WERI-Rb-1 (cell line): ENCODE measurements at regions not wholly inside any gene's neighbourhood (a gene's known extent, or its start where the extent isn't known, plus 50 kb on each side); places are given as distances from the start of the nearest gene placed in this dataset.

Experiments used
- DNase-seq: peaks from one replicate; pipeline ENCODE4 v3.0.0-alpha.2; 2020
- H3K27ac ChIP-seq: fragments of 250-450 bp; sonication (Bioruptor Pico); 2 replicates; pipeline ENCODE4 v1.5.1; 2020; ENCODE audit warnings: mild to moderate bottlenecking, moderate library complexity
- H3K27me3 ChIP-seq: fragments of 250-450 bp; sonication (Bioruptor Pico); 2 replicates; pipeline ENCODE4 v1.5.1; 2021; ENCODE audit warnings: mild to moderate bottlenecking, low read depth, moderate library complexity; ENCODE audit not compliant: insufficient read depth, severe bottlenecking
- H3K36me3 ChIP-seq: fragments of 250-450 bp; sonication (Bioruptor Pico); 2 replicates; pipeline ENCODE4 v1.5.1; 2020; ENCODE audit warnings: mild to moderate bottlenecking, moderate library complexity
- H3K4me3 ChIP-seq: 2 replicates; pipeline ENCODE4 v1.5.1; 2011; ENCODE audit warnings: low read depth, mild to moderate bottlenecking, control low read depth, low read length
- H3K9me3 ChIP-seq: fragments of 250-450 bp; sonication (Bioruptor Pico); 2 replicates; pipeline ENCODE4 v1.5.1; 2021; ENCODE audit warnings: mild to moderate bottlenecking, moderate library complexity; ENCODE audit not compliant: severe bottlenecking
- TF ChIP-seq, protein P1 (sequence below): IDR thresholded peaks from 2 replicates; pipeline ENCODE4 v1.5.1; 2011; ENCODE audit warnings: low read depth, mild to moderate bottlenecking, control low read depth, inconsistent platforms, low read length

DNA sequence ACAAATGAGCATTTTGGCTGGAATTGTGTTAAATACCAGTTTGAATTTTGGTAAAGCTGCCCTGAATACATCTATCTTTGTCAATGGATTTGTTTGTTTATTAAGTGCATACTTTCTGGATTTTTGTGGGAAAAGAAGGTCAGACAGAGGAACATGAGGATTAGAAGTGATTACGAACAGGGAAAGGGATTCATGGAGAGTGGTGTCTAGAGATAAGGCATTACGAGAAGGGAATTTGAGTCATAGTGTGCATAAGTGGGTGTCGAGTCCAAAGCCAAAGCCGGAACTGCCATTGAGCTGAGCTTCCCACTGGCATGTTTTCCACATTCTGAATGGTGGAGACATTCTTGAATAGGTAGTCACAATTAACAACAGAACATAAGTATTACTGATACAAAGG lies 68.9 kb upstream of the EFEMP1 start:
- Histone ChIP-seq H3K9me3 (no peaks in the 10 kb centered on the region), H3K27ac (no peak overlapping the region), H3K4me3 (no peak overlapping the region), H3K27me3 (no peaks in the 10 kb centered on the region), H3K36me3 (no peaks in the 10 kb centered on the region)
- DNase-seq = no peak
- TF ChIP-seq, protein P1, sequence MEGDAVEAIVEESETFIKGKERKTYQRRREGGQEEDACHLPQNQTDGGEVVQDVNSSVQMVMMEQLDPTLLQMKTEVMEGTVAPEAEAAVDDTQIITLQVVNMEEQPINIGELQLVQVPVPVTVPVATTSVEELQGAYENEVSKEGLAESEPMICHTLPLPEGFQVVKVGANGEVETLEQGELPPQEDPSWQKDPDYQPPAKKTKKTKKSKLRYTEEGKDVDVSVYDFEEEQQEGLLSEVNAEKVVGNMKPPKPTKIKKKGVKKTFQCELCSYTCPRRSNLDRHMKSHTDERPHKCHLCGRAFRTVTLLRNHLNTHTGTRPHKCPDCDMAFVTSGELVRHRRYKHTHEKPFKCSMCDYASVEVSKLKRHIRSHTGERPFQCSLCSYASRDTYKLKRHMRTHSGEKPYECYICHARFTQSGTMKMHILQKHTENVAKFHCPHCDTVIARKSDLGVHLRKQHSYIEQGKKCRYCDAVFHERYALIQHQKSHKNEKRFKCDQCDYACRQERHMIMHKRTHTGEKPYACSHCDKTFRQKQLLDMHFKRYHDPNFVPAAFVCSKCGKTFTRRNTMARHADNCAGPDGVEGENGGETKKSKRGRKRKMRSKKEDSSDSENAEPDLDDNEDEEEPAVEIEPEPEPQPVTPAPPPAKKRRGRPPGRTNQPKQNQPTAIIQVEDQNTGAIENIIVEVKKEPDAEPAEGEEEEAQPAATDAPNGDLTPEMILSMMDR = no peak

DNA sequence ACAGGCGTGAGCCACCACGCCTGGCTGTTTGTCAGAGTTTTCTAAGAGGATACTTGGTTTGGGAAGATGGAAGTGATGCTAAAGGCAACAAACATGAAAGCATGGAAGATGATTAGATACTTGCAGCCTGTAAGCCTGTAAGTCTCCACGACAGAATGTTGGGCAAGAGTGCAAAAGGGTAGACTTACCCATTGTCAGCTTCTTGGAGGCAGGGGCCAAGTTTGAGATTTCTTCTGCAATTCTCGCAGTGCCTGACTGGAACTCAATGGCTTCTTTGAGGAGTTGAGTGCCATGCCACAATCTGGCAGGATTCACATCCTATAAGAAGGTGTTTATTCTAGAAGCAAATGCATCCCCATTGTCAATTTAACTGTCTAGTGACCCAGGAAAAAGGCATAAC lies 70.1 kb upstream of the EFEMP1 start:
- TF ChIP-seq, protein P1 = no peak
- no peak for DNase-seq
- no peak overlapping the region for H3K27ac ChIP-seq

DNA sequence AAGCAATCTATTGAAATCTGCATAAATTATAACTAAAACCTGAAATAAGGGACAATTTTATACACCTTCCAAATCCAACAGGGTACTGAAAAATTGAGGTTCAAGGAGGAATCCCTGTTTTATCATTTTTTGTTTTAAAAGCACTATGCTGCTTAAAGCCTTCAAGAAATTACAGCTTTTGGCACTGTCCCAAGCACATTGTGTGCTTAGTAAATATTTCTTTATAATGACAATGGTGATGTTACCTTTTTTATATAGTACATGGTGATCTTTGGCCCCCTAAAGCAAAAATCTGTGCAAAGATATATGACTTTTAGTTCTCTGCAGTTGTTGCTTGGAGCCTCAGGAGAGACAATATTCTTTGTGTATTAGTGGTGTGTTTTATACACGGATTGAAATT lies 71.6 kb upstream of the EFEMP1 start:
- H3K27me3 ChIP-seq = no peaks in the 10 kb centered on the region
- no peaks in the 10 kb centered on the region for H3K9me3 ChIP-seq
- no peak for DNase-seq
- TF ChIP-seq, protein P1 = no peak
- no peak overlapping the region for H3K4me3 ChIP-seq
- no peaks in the 10 kb centered on the region for H3K36me3 ChIP-seq
- H3K27ac ChIP-seq = no peak overlapping the region

More for the DNA sequence above, 70.1 kb upstream of the EFEMP1 start:
- Histone ChIP-seq H3K36me3 (no peaks in the 10 kb centered on the region), H3K9me3 (no peaks in the 10 kb centered on the region), H3K27me3 (no peaks in the 10 kb centered on the region), H3K4me3 (no peak overlapping the region)

DNA sequence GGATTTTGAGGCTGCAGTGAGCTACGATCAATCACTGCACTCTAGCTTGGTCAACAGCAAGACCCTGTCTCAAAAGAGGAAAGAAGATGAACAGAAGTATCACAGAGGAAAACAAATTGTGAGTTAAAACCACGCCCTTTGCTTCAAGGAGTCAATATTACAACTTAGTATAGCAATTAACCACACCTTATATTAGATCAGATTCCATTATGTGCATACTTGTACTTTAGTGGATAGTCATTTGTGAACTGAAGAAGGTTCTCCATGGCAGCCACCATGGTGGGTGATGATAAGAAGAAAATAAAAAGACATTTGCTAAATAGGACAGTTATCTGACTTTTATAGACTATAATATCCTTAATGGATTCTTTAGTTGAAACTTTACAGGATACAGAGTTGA lies 72.3 kb upstream of the EFEMP1 start:
- no peak for DNase-seq
- H3K27me3 ChIP-seq = no peaks in the 10 kb centered on the region
- no peak overlapping the region for H3K27ac ChIP-seq
- H3K4me3 ChIP-seq = no peak overlapping the region
- H3K9me3 ChIP-seq = no peaks in the 10 kb centered on the region
- TF ChIP-seq, protein P1 = no peak
- H3K36me3 ChIP-seq = no peaks in the 10 kb centered on the region

DNA sequence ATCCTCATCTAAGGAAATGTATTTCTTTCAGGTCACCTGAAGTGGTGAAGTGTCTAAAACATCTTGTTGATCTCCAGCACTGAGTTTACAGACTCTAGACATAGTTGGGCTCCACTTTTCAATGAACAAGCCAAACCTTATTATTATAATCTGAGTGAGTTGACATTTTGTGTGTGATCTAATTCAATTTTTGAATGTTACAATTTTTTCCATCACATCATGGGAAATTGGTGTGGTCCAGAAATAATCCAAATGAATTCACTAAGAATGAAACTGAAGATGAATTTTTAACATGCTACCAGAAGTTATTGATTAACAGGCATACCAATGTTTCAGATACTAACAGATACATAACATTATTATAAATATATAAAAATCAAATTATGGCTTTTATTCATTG lies 75.6 kb upstream of the EFEMP1 start:
- TF ChIP-seq, protein P1 = no peak
- H3K27me3 ChIP-seq = no peaks in the 10 kb centered on the region
- no peak overlapping the region for H3K4me3 ChIP-seq
- no peaks in the 10 kb centered on the region for H3K36me3 ChIP-seq
- no peak overlapping the region for H3K27ac ChIP-seq
- no peak for DNase-seq
- no peaks in the 10 kb centered on the region for H3K9me3 ChIP-seq

DNA sequence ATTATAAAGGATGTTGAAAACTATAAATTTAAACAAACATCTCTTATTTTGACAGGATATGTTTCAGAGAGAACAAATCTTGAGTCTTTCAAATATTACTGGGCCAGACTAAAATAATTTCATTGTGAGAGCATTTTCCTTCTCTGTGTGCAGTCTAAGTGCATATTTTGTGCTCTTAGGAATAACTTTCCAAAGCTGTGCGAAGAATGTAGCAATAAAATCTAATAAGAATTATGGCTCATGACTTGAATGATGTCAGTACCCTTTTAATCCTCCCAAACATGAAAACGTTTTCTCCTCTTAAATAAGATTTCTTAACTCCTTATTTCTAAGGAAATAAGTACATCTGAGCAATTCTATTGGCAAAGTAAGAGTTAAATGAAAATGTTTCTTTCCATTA lies 76.2 kb upstream of the EFEMP1 start:
- Histone ChIP-seq H3K4me3 (no peak overlapping the region), H3K36me3 (no peaks in the 10 kb centered on the region), H3K9me3 (no peaks in the 10 kb centered on the region), H3K27ac (no peak overlapping the region), H3K27me3 (no peaks in the 10 kb centered on the region)
- TF ChIP-seq, protein P1 = no peak
- no peak for DNase-seq
